ENCODE measurements at regions not wholly inside any gene's neighbourhood (a gene's known extent, or its start where the extent isn't known, plus 50 kb on each side); places are given as distances from the start of the nearest gene placed in this dataset.

DNA sequence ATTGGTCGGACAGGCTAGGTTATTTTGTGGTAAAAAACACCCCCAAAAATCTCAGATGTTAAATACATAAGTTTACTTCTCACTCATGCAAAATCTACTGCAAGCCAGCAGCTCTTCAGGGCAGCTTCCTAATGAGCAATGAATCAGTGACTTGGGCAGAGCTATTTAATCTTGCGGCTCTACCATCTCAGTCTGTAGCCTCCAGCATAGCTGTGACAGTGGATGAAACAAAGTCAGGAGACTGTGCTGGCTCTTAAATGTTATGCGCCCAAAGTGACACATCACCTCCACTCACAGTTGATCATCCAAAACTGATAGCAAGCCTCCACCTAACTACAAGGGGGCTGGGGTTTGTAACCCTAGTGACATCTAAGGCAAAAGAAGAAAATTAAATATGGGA is 571.9 kb downstream of the METTL4 start:
- TF ChIP-seq, protein P1, sequence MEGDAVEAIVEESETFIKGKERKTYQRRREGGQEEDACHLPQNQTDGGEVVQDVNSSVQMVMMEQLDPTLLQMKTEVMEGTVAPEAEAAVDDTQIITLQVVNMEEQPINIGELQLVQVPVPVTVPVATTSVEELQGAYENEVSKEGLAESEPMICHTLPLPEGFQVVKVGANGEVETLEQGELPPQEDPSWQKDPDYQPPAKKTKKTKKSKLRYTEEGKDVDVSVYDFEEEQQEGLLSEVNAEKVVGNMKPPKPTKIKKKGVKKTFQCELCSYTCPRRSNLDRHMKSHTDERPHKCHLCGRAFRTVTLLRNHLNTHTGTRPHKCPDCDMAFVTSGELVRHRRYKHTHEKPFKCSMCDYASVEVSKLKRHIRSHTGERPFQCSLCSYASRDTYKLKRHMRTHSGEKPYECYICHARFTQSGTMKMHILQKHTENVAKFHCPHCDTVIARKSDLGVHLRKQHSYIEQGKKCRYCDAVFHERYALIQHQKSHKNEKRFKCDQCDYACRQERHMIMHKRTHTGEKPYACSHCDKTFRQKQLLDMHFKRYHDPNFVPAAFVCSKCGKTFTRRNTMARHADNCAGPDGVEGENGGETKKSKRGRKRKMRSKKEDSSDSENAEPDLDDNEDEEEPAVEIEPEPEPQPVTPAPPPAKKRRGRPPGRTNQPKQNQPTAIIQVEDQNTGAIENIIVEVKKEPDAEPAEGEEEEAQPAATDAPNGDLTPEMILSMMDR (IDR thresholded peaks at IDR 0.05; ENCODE audit: insufficient read depth, low read depth, low read length) = no peak
- TF ChIP-seq EZH2 (IDR thresholded peaks at IDR 0.05; ENCODE audit: insufficient read depth, low read length) = no peak
- Mint-ChIP-seq H3K9me3 (ENCODE audit: unreplicated experiment) (no peaks in the 10 kb centered on the region), H3K27ac (ENCODE audit: unreplicated experiment) (no peak overlapping the region), H3K4me1 (ENCODE audit: low read depth, unreplicated experiment) (peaks cover 1% of the 10 kb centered on the region), H3K4me3 (ENCODE audit: unreplicated experiment) (no peak overlapping the region), H3K27me3 (ENCODE audit: low read depth, unreplicated experiment) (peaks cover 3% of the 10 kb centered on the region), H3K36me3 (ENCODE audit: low read depth, unreplicated experiment) (no peaks in the 10 kb centered on the region)
- H4K20me1 ChIP-seq (ENCODE audit: insufficient read depth, low read length) = no peaks in the 10 kb centered on the region
- H3K79me2 ChIP-seq (ENCODE audit: insufficient read depth, low read length) = no peaks in the 10 kb centered on the region
- H3K36me3 ChIP-seq (ENCODE audit: insufficient read depth, low read length) = no peaks in the 10 kb centered on the region
- no peak overlapping the region for H2AFZ ChIP-seq (ENCODE audit: low read depth, low read length)
- FAIRE-seq = no peak
- no peaks in the 10 kb centered on the region for H3K27me3 ChIP-seq (ENCODE audit: insufficient read depth, low read length)
- no peak overlapping the region for H3K4me3 ChIP-seq (ENCODE audit: insufficient read depth, low read depth, low read length)
- H3K9ac ChIP-seq (ENCODE audit: low read length) = no peak overlapping the region
- H3K4me2 ChIP-seq (ENCODE audit: low read length) = no peak overlapping the region
- no peak for DNase-seq (ENCODE audit: low read depth)
- H3K4me1 ChIP-seq (ENCODE audit: insufficient read depth, low read length) = no peaks in the 10 kb centered on the region
- H3K9me3 ChIP-seq (ENCODE audit: insufficient read depth, low read depth, low read length) = no peaks in the 10 kb centered on the region
- no peak overlapping the region for H3K27ac ChIP-seq (ENCODE audit: low read depth, low read length)

GRCh38 chr18:2002151-2002550 is 569.2 kb downstream of the METTL4 start:
- no peak for TF ChIP-seq EZH2 (IDR thresholded peaks at IDR 0.05; ENCODE audit: insufficient read depth, low read length)
- TF ChIP-seq, protein P1 (IDR thresholded peaks at IDR 0.05; ENCODE audit: insufficient read depth, low read depth, low read length) = no peak
- Mint-ChIP-seq H3K4me1 (ENCODE audit: low read depth, unreplicated experiment) (peaks cover 1% of the 10 kb centered on the region), H3K27ac (ENCODE audit: unreplicated experiment) (peak overlapping the region; percentile 36), H3K9me3 (ENCODE audit: unreplicated experiment) (no peaks in the 10 kb centered on the region), H3K27me3 (ENCODE audit: low read depth, unreplicated experiment) (no peaks in the 10 kb centered on the region), H3K4me3 (ENCODE audit: unreplicated experiment) (no peak overlapping the region), H3K36me3 (ENCODE audit: low read depth, unreplicated experiment) (no peaks in the 10 kb centered on the region)
- Histone ChIP-seq H2AFZ (ENCODE audit: low read depth, low read length) (no peak overlapping the region), H3K9me3 (ENCODE audit: insufficient read depth, low read depth, low read length) (no peaks in the 10 kb centered on the region), H3K79me2 (ENCODE audit: insufficient read depth, low read length) (no peaks in the 10 kb centered on the region), H4K20me1 (ENCODE audit: insufficient read depth, low read length) (no peaks in the 10 kb centered on the region), H3K4me3 (ENCODE audit: insufficient read depth, low read depth, low read length) (no peak overlapping the region), H3K27ac (ENCODE audit: low read depth, low read length) (no peak overlapping the region), H3K36me3 (ENCODE audit: insufficient read depth, low read length) (no peaks in the 10 kb centered on the region), H3K9ac (ENCODE audit: low read length) (no peak overlapping the region), H3K27me3 (ENCODE audit: insufficient read depth, low read length) (no peaks in the 10 kb centered on the region), H3K4me1 (ENCODE audit: insufficient read depth, low read length) (no peaks in the 10 kb centered on the region), H3K4me2 (ENCODE audit: low read length) (no peak overlapping the region)
- no peak for FAIRE-seq
- DNase-seq (ENCODE audit: low read depth) = no peak

GRCh38 chr18:2002604-2003003 is 568.7 kb downstream of the METTL4 start:
- Histone ChIP-seq H3K79me2 (ENCODE audit: insufficient read depth, low read length) (no peaks in the 10 kb centered on the region), H4K20me1 (ENCODE audit: insufficient read depth, low read length) (no peaks in the 10 kb centered on the region), H3K9ac (ENCODE audit: low read length) (no peak overlapping the region), H3K4me2 (ENCODE audit: low read length) (no peak overlapping the region), H3K27me3 (ENCODE audit: insufficient read depth, low read length) (no peaks in the 10 kb centered on the region), H3K4me3 (ENCODE audit: insufficient read depth, low read depth, low read length) (no peak overlapping the region), H2AFZ (ENCODE audit: low read depth, low read length) (no peak overlapping the region), H3K4me1 (ENCODE audit: insufficient read depth, low read length) (no peaks in the 10 kb centered on the region), H3K27ac (ENCODE audit: low read depth, low read length) (no peak overlapping the region), H3K9me3 (ENCODE audit: insufficient read depth, low read depth, low read length) (no peaks in the 10 kb centered on the region), H3K36me3 (ENCODE audit: insufficient read depth, low read length) (no peaks in the 10 kb centered on the region)
- DNase-seq (ENCODE audit: low read depth) = no peak
- peaks cover 1% of the 10 kb centered on the region for H3K4me1 Mint-ChIP-seq (ENCODE audit: low read depth, unreplicated experiment)
- no peak for TF ChIP-seq EZH2 (IDR thresholded peaks at IDR 0.05; ENCODE audit: insufficient read depth, low read length)
- TF ChIP-seq, protein P1 (IDR thresholded peaks at IDR 0.05; ENCODE audit: insufficient read depth, low read depth, low read length) = no peak
- no peaks in the 10 kb centered on the region for H3K9me3 Mint-ChIP-seq (ENCODE audit: unreplicated experiment)
- H3K4me3 Mint-ChIP-seq (ENCODE audit: unreplicated experiment) = no peak overlapping the region
- FAIRE-seq = no peak
- peak overlapping the region; percentile 36 for H3K27ac Mint-ChIP-seq (ENCODE audit: unreplicated experiment)
- H3K27me3 Mint-ChIP-seq (ENCODE audit: low read depth, unreplicated experiment) = no peaks in the 10 kb centered on the region
- H3K36me3 Mint-ChIP-seq (ENCODE audit: low read depth, unreplicated experiment) = no peaks in the 10 kb centered on the region

Data from astrocyte (in vitro differentiated cells and primary cell).